ENCODE measurements at regions not wholly inside any gene's neighbourhood (a gene's known extent, or its start where the extent isn't known, plus 50 kb on each side); places are given as distances from the start of the nearest gene placed in this dataset.
"Not testable (repeated sequence)": the region's sequence is repeated elsewhere in the genome, so short reads cannot be mapped to it uniquely, and the experiment has no call there.

DNA sequence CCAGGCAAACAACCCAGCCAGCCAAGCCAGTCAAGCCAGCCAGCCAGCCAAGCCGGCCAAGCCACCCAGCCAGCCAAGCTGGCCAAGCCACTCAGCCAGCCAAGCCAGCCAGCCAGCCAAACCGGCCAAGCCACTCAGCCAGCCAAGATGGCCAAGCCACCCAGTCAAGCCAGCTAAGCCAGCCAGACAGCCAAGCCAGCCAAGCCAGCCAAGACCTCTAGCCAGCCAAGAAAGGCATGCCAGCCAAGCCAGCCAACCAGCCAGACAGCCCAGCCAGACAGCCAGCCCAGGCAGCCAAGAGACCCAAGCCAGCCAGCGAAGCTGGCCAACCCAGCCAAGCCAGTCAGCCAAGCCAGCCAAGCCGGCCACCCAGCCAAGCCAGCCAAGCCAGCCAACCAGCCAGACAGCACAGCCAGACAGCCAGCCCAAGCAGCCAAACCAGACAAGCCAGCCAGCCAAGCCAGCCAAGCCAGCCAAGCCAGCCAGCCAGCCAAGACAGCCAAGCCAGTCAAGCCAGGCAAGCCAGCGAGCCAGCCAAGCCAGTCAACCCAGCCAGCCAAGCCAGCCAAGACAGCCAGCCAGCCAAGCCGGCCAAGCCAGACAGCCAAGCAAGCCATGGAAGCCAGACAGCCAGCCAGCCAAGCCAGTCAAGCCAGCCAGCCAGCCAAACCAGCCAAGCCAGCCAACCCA is 1598.0 kb downstream of the RPIA start:
- not testable (repeated sequence) for H3K4me3 ChIP-seq (ENCODE audit: control insufficient read depth, low read depth, low read length); DNase-seq (ENCODE audit: low read depth)

- DNase-seq (ENCODE audit: low read depth); H3K4me3 ChIP-seq (ENCODE audit: control insufficient read depth, low read depth, low read length): not testable (repeated sequence)
Observed at GRCh38 chr2:90290701-90291100, 1599.2 kb downstream of the RPIA start.

- not testable (repeated sequence) for DNase-seq (ENCODE audit: low read depth); H3K4me3 ChIP-seq (ENCODE audit: control insufficient read depth, low read depth, low read length)
Observed at GRCh38 chr2:90291168-90291883, 1599.9 kb downstream of the RPIA start.

GRCh38 chr2:90291934-90292333 is 1600.5 kb downstream of the RPIA start:
- not testable (repeated sequence) for DNase-seq (ENCODE audit: low read depth); H3K4me3 ChIP-seq (ENCODE audit: control insufficient read depth, low read depth, low read length)

GRCh38 chr2:90292451-90292850 is 1601.0 kb downstream of the RPIA start:
- DNase-seq (ENCODE audit: low read depth); H3K4me3 ChIP-seq (ENCODE audit: control insufficient read depth, low read depth, low read length): not testable (repeated sequence)

DNA sequence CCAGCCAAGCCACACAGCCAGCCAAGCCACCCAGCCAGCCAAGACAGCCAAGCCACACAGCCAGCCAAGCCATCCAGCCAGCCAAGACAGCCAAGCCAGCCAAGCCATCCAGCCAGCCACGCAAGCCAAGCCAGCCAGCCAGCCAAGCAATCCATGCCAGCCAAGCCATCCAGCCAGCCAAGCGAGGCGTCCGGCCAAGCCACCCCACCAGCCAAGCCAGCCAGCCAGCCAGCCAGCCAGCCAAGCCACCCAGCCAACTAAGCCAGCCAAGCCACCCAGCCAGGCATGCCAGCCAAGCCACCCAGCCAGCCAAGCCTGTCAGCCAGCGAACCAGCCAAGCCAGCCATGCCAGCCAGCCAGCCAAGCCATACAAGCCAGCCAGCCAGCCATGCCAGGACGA is 1601.8 kb downstream of the RPIA start:
- H3K4me3 ChIP-seq (ENCODE audit: control insufficient read depth, low read depth, low read length); DNase-seq (ENCODE audit: low read depth): not testable (repeated sequence)

- not testable (repeated sequence) for DNase-seq (ENCODE audit: low read depth); H3K4me3 ChIP-seq (ENCODE audit: control insufficient read depth, low read depth, low read length)
Observed at GRCh38 chr2:90293806-90294205, 1602.3 kb downstream of the RPIA start.

- DNase-seq (ENCODE audit: low read depth); H3K4me3 ChIP-seq (ENCODE audit: control insufficient read depth, low read depth, low read length): not testable (repeated sequence)
Observed at GRCh38 chr2:90295036-90295750, 1603.7 kb downstream of the RPIA start.

DNA sequence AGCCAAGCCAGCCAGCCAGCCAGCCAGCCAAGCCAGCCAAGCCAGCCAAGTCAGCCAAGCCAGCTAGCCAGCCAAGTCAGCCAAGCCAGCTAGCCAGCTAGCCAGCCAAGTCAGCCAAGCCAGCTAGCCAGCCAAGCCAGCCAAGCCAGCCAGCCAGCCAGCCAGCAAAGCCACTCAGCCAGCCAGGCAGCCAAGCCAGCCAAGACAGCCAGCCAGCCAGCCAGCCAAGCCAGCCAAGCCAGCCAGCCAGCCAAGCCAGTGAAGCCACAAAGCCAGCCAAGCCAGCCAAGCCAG is 1605.0 kb downstream of the RPIA start:
- not testable (repeated sequence) for DNase-seq (ENCODE audit: low read depth); H3K4me3 ChIP-seq (ENCODE audit: control insufficient read depth, low read depth, low read length)

DNA sequence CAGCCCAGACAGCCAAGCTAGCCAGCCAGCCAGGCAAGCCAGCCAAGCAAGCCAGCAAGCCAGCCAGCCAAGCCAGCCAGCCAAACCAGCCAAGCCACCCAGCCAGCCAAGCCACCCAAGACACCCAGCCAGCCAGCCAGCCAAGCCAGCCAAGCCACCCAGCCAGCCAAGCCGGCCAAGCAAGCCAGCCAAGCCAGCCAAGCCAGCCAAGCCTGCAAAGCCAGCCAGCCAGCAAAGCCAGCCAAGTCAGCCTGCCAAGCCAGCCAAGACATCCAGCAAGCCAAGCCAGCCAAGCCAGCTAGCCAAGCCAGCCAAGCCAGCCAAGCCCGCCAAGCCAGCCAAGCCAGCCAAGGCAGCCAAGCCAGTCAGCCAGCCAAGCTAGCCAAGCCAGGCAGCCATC is 1606.2 kb downstream of the RPIA start:
- not testable (repeated sequence) for H3K4me3 ChIP-seq (ENCODE audit: control insufficient read depth, low read depth, low read length); DNase-seq (ENCODE audit: low read depth)

- not testable (repeated sequence) for H3K4me3 ChIP-seq (ENCODE audit: control insufficient read depth, low read depth, low read length); DNase-seq (ENCODE audit: low read depth)
Observed at GRCh38 chr2:90298126-90298755, 1606.8 kb downstream of the RPIA start.

- not testable (repeated sequence) for DNase-seq (ENCODE audit: low read depth); H3K4me3 ChIP-seq (ENCODE audit: control insufficient read depth, low read depth, low read length)
Observed at GRCh38 chr2:90298983-90299382, 1607.5 kb downstream of the RPIA start.

GRCh38 chr2:90322982-90323381 is 1631.5 kb downstream of the RPIA start:
- not testable (repeated sequence) for H3K4me3 ChIP-seq (ENCODE audit: control insufficient read depth, low read depth, low read length); DNase-seq (ENCODE audit: low read depth)

- DNase-seq (ENCODE audit: low read depth): not testable (repeated sequence)
Observed at GRCh38 chr2:90323612-90324558, 1632.4 kb downstream of the RPIA start.

DNA sequence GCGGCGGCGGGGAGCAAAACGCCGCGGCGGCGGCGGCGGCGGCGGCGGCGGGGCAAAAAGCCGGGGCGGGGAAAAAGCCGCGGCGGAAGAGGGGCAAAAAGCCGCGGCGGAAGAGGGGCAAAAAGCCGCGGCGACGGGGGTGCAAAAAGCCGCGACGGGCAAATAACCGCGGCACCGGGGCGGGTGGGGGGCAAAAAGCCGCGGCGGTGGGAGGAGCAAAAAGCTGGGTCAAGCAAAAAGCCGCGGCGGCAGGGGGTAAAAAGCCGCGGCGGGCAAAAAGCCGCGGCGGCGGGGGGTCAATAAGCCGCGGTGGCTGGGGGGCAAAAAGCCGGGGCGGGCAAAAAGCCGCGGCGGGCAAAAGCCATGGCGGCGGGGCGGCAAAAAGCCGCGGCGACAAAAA is 1633.2 kb downstream of the RPIA start:
- DNase-seq (ENCODE audit: low read depth); H3K4me3 ChIP-seq (ENCODE audit: control insufficient read depth, low read depth, low read length): not testable (repeated sequence)

More at GRCh38 chr2:90323612-90324558, 1632.4 kb downstream of the RPIA start:
- H3K4me3 ChIP-seq (ENCODE audit: control insufficient read depth, low read depth, low read length): peak overlapping the region; percentile 13

DNA sequence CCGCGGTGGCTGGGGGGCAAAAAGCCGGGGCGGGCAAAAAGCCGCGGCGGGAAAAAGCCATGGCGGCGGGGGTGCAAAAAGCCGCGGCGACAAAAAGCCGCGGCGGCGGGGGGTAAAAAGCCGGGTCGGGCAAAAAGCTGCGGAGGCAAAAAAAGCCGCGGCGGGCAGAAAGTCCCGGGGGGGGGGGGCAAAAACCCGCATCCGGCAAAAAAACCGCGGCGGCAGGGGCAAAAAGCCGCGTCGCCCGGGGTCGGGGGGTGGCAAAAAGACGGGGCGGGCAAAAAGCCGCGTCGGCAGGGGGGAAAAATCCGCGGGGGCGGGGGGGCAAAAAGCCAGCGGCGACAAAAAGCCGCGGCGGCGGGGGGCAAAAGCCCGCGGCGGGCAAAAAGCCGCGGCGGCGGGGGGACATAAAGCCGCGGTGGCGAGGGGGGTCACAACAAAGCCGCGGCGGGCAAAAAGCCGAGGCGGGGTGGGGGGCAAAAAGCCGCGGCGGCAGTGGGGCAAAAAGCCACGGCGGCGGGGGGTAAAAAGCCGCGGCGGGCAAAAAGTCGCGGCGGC is 1634.4 kb downstream of the RPIA start:
- not testable (repeated sequence) for DNase-seq (ENCODE audit: low read depth); H3K4me3 ChIP-seq (ENCODE audit: control insufficient read depth, low read depth, low read length)

DNA sequence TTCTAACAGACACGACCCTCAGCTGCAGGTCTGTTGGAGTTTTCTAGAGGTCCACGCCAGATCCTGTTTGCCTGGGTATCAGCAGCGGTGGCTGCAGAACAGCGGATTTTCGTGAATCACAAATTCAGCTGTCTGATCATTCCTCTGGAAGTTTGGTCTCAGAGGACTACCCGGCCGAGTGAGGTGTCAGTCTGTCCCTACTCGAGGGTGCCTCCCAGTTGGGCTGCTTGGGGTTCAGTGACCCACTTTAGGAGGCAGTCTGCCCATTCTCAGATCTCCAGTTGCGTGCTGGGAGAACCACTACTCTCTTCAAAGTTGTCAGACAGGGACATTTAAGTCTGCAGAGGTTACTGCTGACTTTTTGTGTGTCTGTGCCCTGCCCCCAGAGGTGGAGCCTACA is 1664.1 kb downstream of the RPIA start:
- not testable (repeated sequence) for DNase-seq (ENCODE audit: low read depth); H3K4me3 ChIP-seq (ENCODE audit: control insufficient read depth, low read depth, low read length)

GRCh38 chr2:90359344-90359743 is 1667.9 kb downstream of the RPIA start:
- not testable (repeated sequence) for H3K4me3 ChIP-seq (ENCODE audit: control insufficient read depth, low read depth, low read length); DNase-seq (ENCODE audit: low read depth)

Data from fibroblast of mammary gland (primary cell).